MG63 (cell line): ENCODE measurements at regions not wholly inside any gene's neighbourhood (a gene's known extent, or its start where the extent isn't known, plus 50 kb on each side); places are given as distances from the start of the nearest gene placed in this dataset.

Experiments
- DNase-seq: peaks from one replicate; pipeline ENCODE4 v3.0.0-alpha.2; 2020
- H3K27me3 ChIP-seq: fragments of 250-450 bp; sonication (Bioruptor Pico); 2 replicates; pipeline ENCODE4 v1.5.1; 2020; ENCODE audit warnings: mild to moderate bottlenecking, moderate library complexity
- H3K36me3 ChIP-seq: fragments of 250-450 bp; sonication (Bioruptor Pico); 2 replicates; pipeline ENCODE4 v1.5.1; 2020; ENCODE audit warnings: mild to moderate bottlenecking, moderate library complexity
- H3K4me3 ChIP-seq: fragments of 250-450 bp; sonication (Bioruptor Pico); 2 replicates; pipeline ENCODE4 v1.5.1; 2020; ENCODE audit warnings: mild to moderate bottlenecking, moderate library complexity
- H3K9me3 ChIP-seq: fragments of 250-450 bp; sonication (Bioruptor Pico); 2 replicates; pipeline ENCODE4 v1.5.1; 2020; ENCODE audit warnings: mild to moderate bottlenecking, moderate library complexity

DNA sequence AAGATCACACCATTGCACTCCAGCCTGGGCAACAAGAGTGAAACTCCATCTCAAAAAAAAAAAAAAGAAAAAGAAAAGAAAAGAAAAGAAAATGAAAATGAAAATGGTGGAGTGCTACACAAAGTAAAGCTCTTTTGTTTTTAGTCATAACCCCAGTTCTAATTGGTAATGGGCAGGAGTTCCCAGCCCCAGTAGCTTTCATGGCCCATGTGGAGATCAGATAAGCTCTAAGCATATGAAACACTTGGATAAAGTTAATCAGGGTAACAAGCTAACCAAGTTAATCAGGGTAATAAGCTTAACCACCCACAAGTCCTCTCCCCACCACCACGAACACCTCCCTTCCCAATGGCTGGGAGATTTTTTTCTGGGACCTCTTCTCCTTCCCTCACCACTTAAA is 240.8 kb downstream of the BCL11A start:
- Histone ChIP-seq H3K9me3 (no peaks in the 10 kb centered on the region), H3K4me3 (no peak overlapping the region), H3K27me3 (no peaks in the 10 kb centered on the region), H3K36me3 (no peaks in the 10 kb centered on the region)
- no peak for DNase-seq

- no peak for DNase-seq
- Histone ChIP-seq H3K27me3 (no peaks in the 10 kb centered on the region), H3K9me3 (no peaks in the 10 kb centered on the region), H3K4me3 (no peak overlapping the region), H3K36me3 (no peaks in the 10 kb centered on the region)
Observed at GRCh38 chr2:60311524-60311923, 241.9 kb downstream of the BCL11A start.

DNA sequence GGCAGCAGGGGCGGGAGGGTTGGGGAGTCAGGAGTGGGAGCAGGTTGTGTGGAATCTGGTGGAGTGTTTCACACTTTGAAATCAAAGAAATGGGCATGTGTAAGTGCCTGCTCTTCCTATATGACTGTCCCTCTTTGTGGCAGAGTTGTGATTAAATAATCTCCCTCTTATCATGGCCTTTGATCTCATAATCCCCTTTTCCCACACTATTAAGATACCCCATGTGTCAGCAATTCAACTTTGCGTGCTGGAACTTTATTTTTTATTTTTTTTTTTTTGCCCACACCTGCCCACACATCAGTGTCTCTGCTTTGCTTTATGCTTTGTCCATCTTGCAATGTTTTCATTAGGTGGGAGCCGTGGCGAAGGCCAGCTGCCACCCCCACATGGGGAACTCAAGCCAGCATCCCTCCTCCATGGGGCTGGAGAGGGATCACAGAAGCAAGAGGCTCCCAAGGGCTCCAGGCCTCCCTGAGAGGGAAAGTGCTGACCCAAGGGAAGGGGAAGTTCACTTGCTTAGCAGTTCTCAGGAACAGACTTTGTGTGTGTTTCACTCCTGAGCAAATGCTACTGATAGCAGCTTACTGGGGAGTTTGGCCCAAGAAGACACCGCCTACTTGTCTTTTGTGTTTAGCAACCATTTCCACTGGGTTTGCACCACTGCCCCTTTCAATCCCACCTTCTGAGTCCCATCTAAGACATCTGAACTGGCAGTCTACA is 243.4 kb downstream of the BCL11A start:
- Histone ChIP-seq H3K4me3 (no peak overlapping the region), H3K9me3 (no peaks in the 10 kb centered on the region), H3K27me3 (no peaks in the 10 kb centered on the region), H3K36me3 (no peaks in the 10 kb centered on the region)
- DNase-seq: no peak

DNA sequence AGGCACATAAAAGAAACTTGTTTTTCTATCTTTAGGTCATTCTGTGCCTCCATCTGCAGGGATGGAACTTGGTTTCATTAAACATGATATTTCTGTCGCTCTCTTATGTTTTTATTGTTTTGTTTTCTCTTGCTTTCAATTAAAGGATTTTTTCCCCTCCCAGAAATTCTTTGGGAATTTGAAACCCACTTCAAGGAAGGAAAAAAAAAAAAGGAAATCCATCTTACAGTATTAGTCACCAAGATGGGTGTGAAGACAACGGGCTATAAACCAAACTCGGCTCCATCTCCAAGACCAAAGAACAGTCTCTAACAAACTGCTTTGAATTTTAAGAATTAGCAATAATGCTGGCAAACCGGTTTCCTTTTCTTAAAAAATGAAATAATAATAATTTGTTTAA is 244.1 kb downstream of the BCL11A start:
- Histone ChIP-seq H3K36me3 (no peaks in the 10 kb centered on the region), H3K27me3 (no peaks in the 10 kb centered on the region), H3K9me3 (no peaks in the 10 kb centered on the region), H3K4me3 (no peak overlapping the region)
- DNase-seq: no peak

DNA sequence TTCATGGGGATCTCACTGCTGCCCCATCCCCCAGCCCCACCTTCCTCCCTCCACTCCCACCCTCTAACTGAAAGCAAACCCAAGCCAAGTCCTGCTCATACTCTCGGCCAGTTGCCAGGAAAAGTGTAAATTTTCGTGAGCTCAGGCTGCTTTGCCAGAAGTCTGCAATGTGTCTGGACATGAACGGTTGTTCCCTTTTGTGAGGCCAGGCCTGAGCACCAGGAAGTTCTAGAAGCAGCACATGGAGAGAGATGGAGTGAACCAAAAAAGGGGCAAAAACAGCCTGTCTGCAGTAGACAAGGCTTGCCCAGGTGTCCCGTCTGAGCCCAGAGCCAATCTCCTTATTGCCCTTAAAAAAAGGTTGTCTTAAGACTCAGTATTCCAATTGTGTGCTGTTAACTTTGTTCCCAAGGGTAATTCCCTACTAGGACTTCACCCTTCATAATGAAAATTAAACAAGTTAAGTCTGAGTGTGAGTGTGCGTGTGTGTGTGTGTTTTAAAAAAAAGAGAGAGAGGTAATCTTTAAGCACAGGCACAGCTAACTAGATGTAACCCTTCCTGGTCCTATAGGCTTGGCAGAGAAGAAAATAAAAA is 247.1 kb downstream of the BCL11A start:
- no peaks in the 10 kb centered on the region for H3K9me3 ChIP-seq
- H3K36me3 ChIP-seq: no peaks in the 10 kb centered on the region
- no peaks in the 10 kb centered on the region for H3K27me3 ChIP-seq
- no peak overlapping the region for H3K4me3 ChIP-seq
- DNase-seq: no peak

DNA sequence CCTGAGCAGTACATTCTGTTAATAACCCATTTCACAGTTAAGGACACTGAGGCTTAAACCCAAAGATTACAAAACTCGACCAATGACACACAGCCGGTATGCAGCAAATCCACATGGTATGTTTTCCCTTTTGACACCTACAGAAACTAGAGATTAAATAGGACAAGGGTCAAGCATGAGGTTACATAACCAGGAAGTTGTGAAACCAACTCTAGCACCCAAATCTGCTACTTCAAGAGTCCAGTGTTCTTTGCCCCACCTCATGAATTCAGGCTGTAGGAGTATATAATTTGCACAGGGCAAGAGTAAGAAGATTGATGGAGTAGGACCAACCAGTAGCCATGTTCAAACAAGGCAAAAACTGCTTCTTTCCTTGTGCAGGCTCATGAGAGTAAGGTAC is 249.8 kb downstream of the BCL11A start:
- Histone ChIP-seq H3K27me3 (no peaks in the 10 kb centered on the region), H3K36me3 (no peaks in the 10 kb centered on the region)
- DNase-seq: no peak

GRCh38 chr2:60302377-60303126 is 250.9 kb downstream of the BCL11A start:
- no peak for DNase-seq

More for the DNA sequence above, 249.8 kb downstream of the BCL11A start:
- H3K4me3 ChIP-seq: no peak overlapping the region
- no peaks in the 10 kb centered on the region for H3K9me3 ChIP-seq

GRCh38 chr2:60301726-60302125 is 251.7 kb downstream of the BCL11A start:
- no peak overlapping the region for H3K4me3 ChIP-seq
- no peaks in the 10 kb centered on the region for H3K36me3 ChIP-seq
- H3K27me3 ChIP-seq: no peaks in the 10 kb centered on the region
- no peaks in the 10 kb centered on the region for H3K9me3 ChIP-seq
- DNase-seq: no peak

More at GRCh38 chr2:60302377-60303126, 250.9 kb downstream of the BCL11A start:
- Histone ChIP-seq H3K4me3 (no peak overlapping the region), H3K36me3 (no peaks in the 10 kb centered on the region), H3K27me3 (no peaks in the 10 kb centered on the region), H3K9me3 (no peaks in the 10 kb centered on the region)

DNA sequence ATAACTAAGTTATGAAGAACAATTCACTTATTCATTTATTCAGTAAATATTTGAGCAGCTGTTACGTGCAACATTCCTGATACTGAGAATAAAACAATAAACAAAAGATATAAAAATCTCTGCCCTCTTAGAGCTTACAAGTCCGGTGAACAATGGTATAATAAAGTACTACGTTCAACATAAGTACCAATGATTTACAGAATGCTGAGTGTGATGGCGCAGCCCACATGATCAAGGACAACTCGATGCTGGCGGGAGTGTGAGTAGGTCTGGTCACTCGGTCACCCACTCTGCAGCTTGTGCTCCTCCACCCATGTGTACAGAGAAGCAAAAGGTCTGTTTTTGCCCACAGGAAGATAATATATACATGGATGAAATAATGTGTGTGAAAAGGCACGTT is 254.3 kb downstream of the BCL11A start:
- DNase-seq: no peak
- Histone ChIP-seq H3K27me3 (no peaks in the 10 kb centered on the region), H3K4me3 (no peak overlapping the region), H3K9me3 (no peaks in the 10 kb centered on the region), H3K36me3 (no peaks in the 10 kb centered on the region)

DNA sequence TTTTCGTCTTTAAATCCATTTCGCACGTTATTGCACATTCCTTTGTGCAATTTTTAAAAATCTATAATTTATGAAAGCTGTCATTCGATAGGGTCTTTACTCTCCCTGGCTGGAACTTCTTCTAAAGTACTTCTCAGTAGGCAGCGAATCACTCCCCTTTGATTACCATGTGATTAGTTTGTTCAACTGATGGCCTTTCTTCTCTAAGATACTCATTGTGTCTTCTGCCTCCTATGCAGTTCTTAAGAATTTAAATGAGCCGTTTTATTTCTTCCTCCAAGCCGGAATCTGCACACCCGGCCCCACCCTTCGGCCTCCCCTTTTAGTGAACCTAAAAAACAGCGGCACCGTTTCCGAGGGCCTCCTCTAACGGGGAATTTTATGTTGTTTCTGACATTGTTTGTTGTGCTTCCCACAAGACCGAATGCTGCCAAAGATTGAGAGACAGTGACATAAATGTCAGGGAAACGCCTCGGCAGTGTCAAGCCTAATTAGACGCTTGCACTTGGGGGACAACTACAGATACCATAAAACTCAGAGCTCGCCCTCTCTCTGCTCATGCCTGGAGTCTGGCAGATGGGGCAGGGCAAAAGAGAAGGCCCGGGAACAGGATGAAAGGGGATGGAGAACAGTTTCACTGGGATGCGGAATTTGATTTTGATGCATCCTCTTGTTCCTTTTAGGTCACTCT is 255.3 kb downstream of the BCL11A start:
- H3K9me3 ChIP-seq: no peaks in the 10 kb centered on the region
- H3K27me3 ChIP-seq: no peaks in the 10 kb centered on the region
- H3K36me3 ChIP-seq: no peaks in the 10 kb centered on the region
- no peak overlapping the region for H3K4me3 ChIP-seq
- DNase-seq: no peak

- Histone ChIP-seq H3K4me3 (no peak overlapping the region), H3K9me3 (no peaks in the 10 kb centered on the region), H3K27me3 (no peaks in the 10 kb centered on the region), H3K36me3 (no peaks in the 10 kb centered on the region)
- peak; percentile 24 for DNase-seq
Observed at GRCh38 chr2:60297296-60298005, 256.0 kb downstream of the BCL11A start.

DNA sequence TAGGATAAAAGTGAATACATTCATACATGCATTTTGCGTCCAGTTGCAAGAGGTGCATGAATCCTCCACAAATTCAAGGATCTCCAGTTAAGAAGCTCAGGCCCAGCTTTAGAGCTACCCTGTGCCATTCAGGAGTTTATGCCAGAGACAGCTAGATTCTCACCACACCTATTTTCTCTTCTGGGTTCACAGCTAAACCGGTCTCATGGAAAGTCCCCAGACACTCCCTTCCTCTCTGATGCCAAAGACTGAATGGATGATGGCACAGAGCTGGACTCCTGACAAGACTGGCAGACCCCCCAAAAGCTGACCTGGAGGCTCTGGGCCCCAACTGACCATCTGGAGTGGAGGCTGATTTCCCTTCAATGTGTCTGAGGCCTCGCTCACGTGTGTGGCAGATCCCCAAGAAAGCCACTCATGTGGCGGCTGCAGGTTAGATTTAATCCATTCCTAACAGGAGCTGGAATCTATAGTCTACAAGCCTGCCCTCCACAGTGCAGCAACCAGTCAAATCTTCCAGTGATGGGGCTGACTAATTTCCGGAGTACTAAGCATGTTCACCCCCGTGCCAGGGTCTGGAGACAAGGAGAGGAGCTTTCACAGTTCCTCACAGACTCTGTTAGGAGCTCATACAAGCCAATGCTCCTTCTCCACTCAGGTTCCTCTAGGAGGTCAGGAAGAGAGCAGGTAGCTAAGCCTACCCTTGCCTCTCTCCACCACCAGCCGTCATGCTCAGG is 257.1 kb downstream of the BCL11A start:
- no peaks in the 10 kb centered on the region for H3K36me3 ChIP-seq
- DNase-seq: no peak
- H3K9me3 ChIP-seq: no peaks in the 10 kb centered on the region
- H3K4me3 ChIP-seq: no peak overlapping the region
- no peaks in the 10 kb centered on the region for H3K27me3 ChIP-seq

DNA sequence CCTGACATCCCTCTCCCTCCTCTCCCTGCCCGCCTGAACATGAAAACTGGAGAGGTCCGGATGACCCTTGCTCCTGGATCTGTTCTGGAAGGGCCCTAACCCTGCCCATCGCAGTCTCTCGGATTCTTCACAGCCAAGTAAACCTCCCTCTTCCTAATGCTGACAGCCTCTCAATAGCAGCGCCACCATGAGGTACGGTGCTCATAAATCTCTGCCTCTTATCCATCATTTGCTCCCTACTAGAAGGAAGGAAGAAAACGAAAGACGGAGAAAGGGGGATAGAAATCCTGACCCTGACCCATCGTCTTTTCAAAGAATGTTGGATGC is 257.9 kb downstream of the BCL11A start:
- no peak for DNase-seq
- Histone ChIP-seq H3K27me3 (no peaks in the 10 kb centered on the region), H3K9me3 (no peaks in the 10 kb centered on the region), H3K36me3 (no peaks in the 10 kb centered on the region), H3K4me3 (no peak overlapping the region)

- DNase-seq: no peak
Observed at GRCh38 chr2:60294901-60295635, 258.4 kb downstream of the BCL11A start.

DNA sequence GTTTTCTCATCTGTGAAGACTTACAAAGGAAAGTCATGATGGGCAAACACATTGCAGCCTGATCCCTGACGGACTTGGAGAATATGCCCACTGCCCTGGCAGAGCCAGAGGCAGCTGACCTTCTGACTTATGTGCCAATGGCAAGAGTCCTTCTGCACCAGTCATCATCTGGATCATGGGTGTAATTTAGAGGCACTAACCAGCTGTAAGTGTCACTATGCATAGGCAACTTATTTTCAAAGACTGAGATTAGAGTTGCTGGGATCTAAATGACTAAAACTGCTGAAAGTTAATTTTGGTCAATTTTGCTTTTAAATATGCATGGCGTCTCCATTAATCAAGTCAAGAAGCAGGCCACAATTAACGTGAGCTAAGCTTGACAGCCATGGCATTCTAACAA is 261.2 kb downstream of the BCL11A start:
- Histone ChIP-seq H3K27me3 (no peaks in the 10 kb centered on the region), H3K36me3 (no peaks in the 10 kb centered on the region), H3K4me3 (no peak overlapping the region), H3K9me3 (no peaks in the 10 kb centered on the region)
- no peak for DNase-seq

More at GRCh38 chr2:60294901-60295635, 258.4 kb downstream of the BCL11A start:
- Histone ChIP-seq H3K27me3 (no peaks in the 10 kb centered on the region), H3K36me3 (no peaks in the 10 kb centered on the region), H3K9me3 (no peaks in the 10 kb centered on the region), H3K4me3 (no peak overlapping the region)

DNA sequence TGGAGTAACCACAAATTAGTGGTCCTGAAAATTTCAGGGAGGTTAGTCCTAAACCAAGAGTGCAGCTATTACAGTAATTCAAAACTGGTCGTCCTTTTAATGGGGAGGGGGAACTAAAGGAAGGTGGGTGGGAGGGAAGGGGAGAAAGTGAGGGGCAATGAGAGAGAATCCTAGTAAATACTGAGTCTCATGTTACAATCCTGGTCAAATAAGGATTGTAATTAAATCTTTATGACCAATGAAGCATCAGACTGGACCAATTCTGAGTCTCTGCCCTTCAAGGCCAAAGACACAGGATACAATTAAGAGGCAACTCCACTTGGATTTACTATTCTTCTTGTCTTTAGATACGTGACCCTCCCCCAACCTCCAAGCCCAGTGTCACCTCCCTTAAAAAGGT is 262.9 kb downstream of the BCL11A start:
- Histone ChIP-seq H3K36me3 (no peaks in the 10 kb centered on the region), H3K27me3 (no peaks in the 10 kb centered on the region), H3K4me3 (no peak overlapping the region), H3K9me3 (no peaks in the 10 kb centered on the region)
- no peak for DNase-seq
